ENCODE measurements at regions not wholly inside any gene's neighbourhood (a gene's known extent, or its start where the extent isn't known, plus 50 kb on each side); places are given as distances from the start of the nearest gene placed in this dataset.

DNA sequence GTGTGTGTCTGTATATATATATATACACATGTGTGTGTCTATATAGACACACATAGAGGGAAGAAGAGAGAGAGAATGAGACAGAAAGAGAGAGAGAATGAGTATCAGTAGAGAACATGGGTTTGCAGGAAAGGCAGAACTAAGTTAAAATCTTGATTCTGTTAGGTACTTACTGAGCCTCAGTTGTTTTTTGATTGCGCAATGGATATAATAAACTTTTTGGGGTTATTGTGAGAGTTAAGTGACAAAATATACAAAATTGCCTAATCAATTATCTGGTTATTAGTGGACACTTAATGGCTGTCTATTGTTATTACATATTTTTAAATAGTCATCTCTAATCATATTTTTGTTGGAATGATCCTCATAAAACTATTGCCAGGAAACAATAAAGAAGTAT is 169.0 kb downstream of the ETNK1 start:
- Histone ChIP-seq H3K27ac (ENCODE audit: low read length) (no peak overlapping the region), H4K20me1 (ENCODE audit: insufficient read depth, low read length) (no peaks in the 10 kb centered on the region), H3K4me2 (ENCODE audit: low read length) (no peak overlapping the region), H3K9me3 (ENCODE audit: insufficient read depth, low read length) (no peaks in the 10 kb centered on the region), H2AFZ (ENCODE audit: low read depth, low read length) (no peak overlapping the region), H3K4me3 (ENCODE audit: low read length) (no peak overlapping the region), H3K79me2 (ENCODE audit: low read length) (no peaks in the 10 kb centered on the region), H3K9ac (ENCODE audit: low read length) (no peak overlapping the region), H3K27me3 (ENCODE audit: low read depth, low read length) (no peaks in the 10 kb centered on the region), H3K4me1 (ENCODE audit: low read length) (peaks cover 10% of the 10 kb centered on the region), H3K36me3 (replicated peaks; ENCODE audit: low read depth, low read length) (no peaks in the 10 kb centered on the region)
- TF ChIP-seq CTCF (IDR thresholded peaks at IDR 0.05; ENCODE audit: low read depth, low read length) (no peak), EZH2phosphoT487 (IDR thresholded peaks at IDR 0.05; ENCODE audit: low read depth) (no peak)

DNA sequence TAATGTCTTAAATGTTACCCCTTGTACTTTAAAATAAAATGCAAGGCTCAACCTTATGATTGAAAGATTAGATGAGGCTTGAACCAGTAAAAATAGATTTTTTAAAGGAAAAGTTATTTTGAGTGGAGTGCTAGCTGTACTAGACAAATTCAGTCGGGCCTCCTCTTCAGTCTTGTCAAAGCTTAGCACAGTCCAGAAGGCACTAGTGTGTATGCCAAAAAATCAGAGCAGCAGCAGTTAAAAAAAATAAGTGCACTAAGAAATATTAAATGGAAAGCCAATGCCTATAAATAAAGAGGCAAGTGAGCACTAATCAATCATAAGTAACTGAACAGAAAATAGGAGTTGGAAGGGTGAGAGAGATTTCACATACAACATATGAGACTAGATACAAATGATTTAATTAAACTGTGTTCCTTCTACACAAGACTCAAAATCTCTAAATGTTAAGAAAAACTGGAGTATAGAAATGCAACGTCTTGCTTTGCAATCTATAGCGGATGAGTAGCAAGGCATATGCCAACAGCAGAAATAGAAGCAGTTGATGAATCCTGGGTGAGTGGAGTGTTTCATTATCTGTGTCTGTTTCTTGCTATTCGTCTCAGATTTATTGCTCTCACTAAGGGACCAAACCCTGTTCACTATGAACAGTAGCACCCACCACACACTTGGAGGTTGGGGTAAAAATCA is 172.1 kb downstream of the ETNK1 start:
- Histone ChIP-seq H3K79me2 (ENCODE audit: low read length) (no peaks in the 10 kb centered on the region), H3K4me2 (ENCODE audit: low read length) (no peak overlapping the region), H4K20me1 (ENCODE audit: insufficient read depth, low read length) (no peaks in the 10 kb centered on the region), H3K36me3 (replicated peaks; ENCODE audit: low read depth, low read length) (no peaks in the 10 kb centered on the region), H3K27me3 (ENCODE audit: low read depth, low read length) (0 out of 2 replicates have a peak, but pooled peaks cover 5% of the 10 kb centered on the region), H3K9ac (ENCODE audit: low read length) (no peak overlapping the region), H3K9me3 (ENCODE audit: insufficient read depth, low read length) (no peaks in the 10 kb centered on the region), H3K4me3 (ENCODE audit: low read length) (no peak overlapping the region), H3K27ac (ENCODE audit: low read length) (no peak overlapping the region), H2AFZ (ENCODE audit: low read depth, low read length) (no peak overlapping the region), H3K4me1 (ENCODE audit: low read length) (peaks cover 17% of the 10 kb centered on the region)
- no peak for TF ChIP-seq EZH2phosphoT487 (IDR thresholded peaks at IDR 0.05; ENCODE audit: low read depth)
- TF ChIP-seq CTCF (IDR thresholded peaks at IDR 0.05; ENCODE audit: low read depth, low read length), result no peak

- TF ChIP-seq CTCF (IDR thresholded peaks at IDR 0.05; ENCODE audit: low read depth, low read length) (no peak), EZH2phosphoT487 (IDR thresholded peaks at IDR 0.05; ENCODE audit: low read depth) (no peak)
- Histone ChIP-seq H3K36me3 (replicated peaks; ENCODE audit: low read depth, low read length) (no peaks in the 10 kb centered on the region), H3K9ac (ENCODE audit: low read length) (no peak overlapping the region), H3K4me3 (ENCODE audit: low read length) (no peak overlapping the region), H3K79me2 (ENCODE audit: low read length) (no peaks in the 10 kb centered on the region), H3K4me2 (ENCODE audit: low read length) (no peak overlapping the region), H3K9me3 (ENCODE audit: insufficient read depth, low read length) (no peaks in the 10 kb centered on the region), H3K27me3 (ENCODE audit: low read depth, low read length) (0 out of 2 replicates have a peak, but pooled peaks cover 5% of the 10 kb centered on the region), H4K20me1 (ENCODE audit: insufficient read depth, low read length) (no peaks in the 10 kb centered on the region), H3K4me1 (ENCODE audit: low read length) (peaks cover 12% of the 10 kb centered on the region), H3K27ac (ENCODE audit: low read length) (no peak overlapping the region), H2AFZ (ENCODE audit: low read depth, low read length) (no peak overlapping the region)
These were observed 172.7 kb downstream of the ETNK1 start for GRCh38 chr12:22797701-22798100.

DNA sequence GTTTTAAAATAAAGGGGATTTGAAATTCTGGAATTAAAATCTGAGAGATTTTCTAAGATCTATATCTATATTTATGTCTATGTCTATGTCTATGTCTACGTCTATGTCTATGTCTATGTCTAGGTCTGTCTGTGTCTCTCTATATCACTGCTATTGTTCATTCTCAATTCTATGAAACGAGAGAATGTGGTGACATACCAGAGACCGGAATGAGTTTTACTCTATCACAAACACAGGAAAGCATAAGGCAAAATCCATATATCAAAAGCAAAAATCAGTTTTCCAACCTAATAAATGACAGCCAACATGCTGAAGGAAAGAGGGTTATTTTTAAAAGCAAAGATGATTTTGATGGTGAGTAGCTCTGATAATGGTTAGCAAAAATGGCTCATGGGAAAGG is 173.1 kb downstream of the ETNK1 start:
- no peak overlapping the region for H3K4me2 ChIP-seq (ENCODE audit: low read length)
- TF ChIP-seq EZH2phosphoT487 (IDR thresholded peaks at IDR 0.05; ENCODE audit: low read depth) (no peak), CTCF (IDR thresholded peaks at IDR 0.05; ENCODE audit: low read depth, low read length) (no peak)
- H3K9me3 ChIP-seq (ENCODE audit: insufficient read depth, low read length), result no peaks in the 10 kb centered on the region
- H2AFZ ChIP-seq (ENCODE audit: low read depth, low read length), result no peak overlapping the region
- H3K4me3 ChIP-seq (ENCODE audit: low read length), result no peak overlapping the region
- peaks cover 12% of the 10 kb centered on the region for H3K4me1 ChIP-seq (ENCODE audit: low read length)
- H3K9ac ChIP-seq (ENCODE audit: low read length), result no peak overlapping the region
- H3K27me3 ChIP-seq (ENCODE audit: low read depth, low read length), result 0 out of 2 replicates have a peak, but pooled peaks cover 5% of the 10 kb centered on the region
- H4K20me1 ChIP-seq (ENCODE audit: insufficient read depth, low read length), result no peaks in the 10 kb centered on the region
- no peaks in the 10 kb centered on the region for H3K36me3 ChIP-seq (replicated peaks; ENCODE audit: low read depth, low read length)
- H3K27ac ChIP-seq (ENCODE audit: low read length), result no peak overlapping the region
- H3K79me2 ChIP-seq (ENCODE audit: low read length), result no peaks in the 10 kb centered on the region
